K562 (cell line): ENCODE measurements at regions not wholly inside any gene's neighbourhood (a gene's known extent, or its start where the extent isn't known, plus 50 kb on each side); places are given as distances from the start of the nearest gene placed in this dataset.
A peak's percentile ranks its signal among the peaks of the same experiment; 100 is the strongest.

Experiments
- ATAC-seq: fragments of 200-7000 bp; cut with Tn5 transposase; 3 replicates; pipeline ENCODE4 v1.9.1; 2020; ENCODE audit warnings: moderate library complexity
- BruUV-seq: library from RNA; stranded (reverse); fragments of 400-500 nt; replicated peaks from 2 replicates; lab custom pipeline; 2021; lab: Mats Ljungman, UMichigan
- CTCF ChIA-PET: fragments of 300-600 bp; formaldehyde crosslinking; extraction: SDS; loops from one replicate; lab custom pipeline; 2021; ENCODE audit warnings: low intra/inter-chr PET ratio; lab: Yijun Ruan, JAX
- POLR2A ChIA-PET: fragments of 300-600, 350-650 bp; sonication (Branson Sonifier 250); formaldehyde crosslinking; extraction: SDS; loops from one replicate; lab custom pipeline; 2021; ENCODE audit warnings: antibody characterized with exemption, inconsistent platforms; lab: Yijun Ruan, JAX
- DNase-seq, 4 experiments: peaks; one replicate each; pipeline versions ENCODE4 v3.0.0 to v3.0.0-alpha.2; 2011 to 2018; ENCODE audit warnings: low spot score in 3 of 4, mixed read lengths in 3 of 4; ENCODE audit errors: extremely low read depth in 1 of 4
- FAIRE-seq: peaks from 2 replicates; lab custom pipeline; 2011; peaks lifted over from hg19 to GRCh38; lab: Jason Lieb, UNC
- H2AFZ ChIP-seq: 2 replicates; pipeline ENCODE4 v1.6.0; 2011; ENCODE audit warnings: low read depth, low read length, control low read depth, inconsistent platforms
- H3K27ac ChIP-seq: fragments of 200-600 bp; 3 replicates; pipeline ENCODE4 v1.8.0; 2011; ENCODE audit warnings: low read depth, mild to moderate bottlenecking, control low read depth, inconsistent platforms, low read length, moderate library complexity, mixed read lengths; ENCODE audit errors: extremely low read depth
- H3K27me3 ChIP-seq, 2 experiments: fragments of 300-600 bp in 1 of 2; 2 replicates in 1 of 2; 3 replicates in 1 of 2; pipeline versions ENCODE4 v1.6.0 to v1.8.0; 2011; ENCODE audit warnings: inconsistent platforms in 2 of 2, low read length in 2 of 2, mild to moderate bottlenecking in 1 of 2, mixed read lengths in 1 of 2, moderate library complexity in 1 of 2; ENCODE audit not compliant: control insufficient read depth in 2 of 2, insufficient read depth in 2 of 2
- H3K36me3 ChIP-seq: fragments of 300-600 bp; 3 replicates; pipeline ENCODE4 v1.8.0; 2011; ENCODE audit warnings: mild to moderate bottlenecking, low read length, inconsistent platforms; ENCODE audit not compliant: control insufficient read depth, insufficient read depth
- H3K4me1 ChIP-seq, 2 experiments: fragments of 200-600 bp in 1 of 2; replicated peaks in 1 of 2; 2 replicates in 1 of 2; 3 replicates in 1 of 2; pipeline versions ENCODE4 v1.5.1 to v1.8.0; 2011; ENCODE audit warnings: inconsistent platforms in 2 of 2, low read length in 2 of 2, mild to moderate bottlenecking in 1 of 2, mixed read lengths in 1 of 2, moderate library complexity in 1 of 2; ENCODE audit not compliant: control insufficient read depth in 2 of 2, insufficient read depth in 2 of 2
- H3K4me2 ChIP-seq: 2 replicates; pipeline ENCODE4 v1.6.1; 2011; ENCODE audit warnings: low read length, control low read depth, inconsistent platforms, mixed read lengths; ENCODE audit not compliant: insufficient read depth
- H3K4me3 ChIP-seq: fragments of 200-600 bp; sonication (generic), shearing (Covaris generic); 2 replicates; pipeline ENCODE4 v1.5.1; 2016; ENCODE audit warnings: control low read depth, inconsistent platforms
- H3K79me2 ChIP-seq: fragments of 200-600 bp; 3 replicates; pipeline ENCODE4 v1.8.0; 2011; ENCODE audit warnings: low read length, inconsistent platforms; ENCODE audit not compliant: control insufficient read depth, insufficient read depth
- H3K9ac ChIP-seq, 2 experiments: 2 replicates each; pipeline versions ENCODE4 v1.6.0 to v1.6.1; 2011; ENCODE audit warnings: low read depth in 2 of 2, low read length in 2 of 2, control low read depth in 1 of 2, inconsistent platforms in 1 of 2, mild to moderate bottlenecking in 1 of 2, mixed read lengths in 1 of 2; ENCODE audit not compliant: insufficient read depth in 1 of 2
- H3K9me1 ChIP-seq: one replicate; pipeline ENCODE4 v1.6.0; 2011; ENCODE audit warnings: inconsistent platforms, mild to moderate bottlenecking, low read length, moderate library complexity; ENCODE audit not compliant: control insufficient read depth, insufficient read depth
- H3K9me3 ChIP-seq: replicated peaks from 2 replicates; pipeline ENCODE4 v1.5.1; 2011; ENCODE audit warnings: low read depth, low read length, inconsistent platforms; ENCODE audit not compliant: control insufficient read depth, insufficient read depth
- H4K20me1 ChIP-seq: replicated peaks from 2 replicates; pipeline ENCODE4 v1.6.1; 2011; ENCODE audit warnings: low read length, inconsistent platforms, mixed read lengths; ENCODE audit not compliant: control insufficient read depth, insufficient read depth
- ADNP ChIP-seq: fragments of 200-800 bp; sonication (Bioruptor generic); IDR thresholded peaks from 2 replicates; pipeline ENCODE4 v1.6.1; 2016; ENCODE audit warnings: missing genetic modification characterization, missing compliant biosample characterization
- ARID2 ChIP-seq: fragments of 450-650 bp; IDR thresholded peaks from 2 replicates; pipeline ENCODE4 v1.6.1; 2017; ENCODE audit warnings: antibody characterized with exemption, mild to moderate bottlenecking
- HIVEP1 ChIP-seq: fragments of 250-450 bp; sonication (Bioruptor Pico); IDR thresholded peaks from 2 replicates; pipeline ENCODE4 v1.4.0; 2020; ENCODE audit warnings: mild to moderate bottlenecking
- MCM7 ChIP-seq, 2 experiments: fragments of 450-650 bp; IDR thresholded peaks; 2 replicates each; pipeline ENCODE4 v1.6.1; 2016 to 2018
- NUFIP1 ChIP-seq: fragments of 450-650 bp; IDR thresholded peaks from 2 replicates; pipeline ENCODE4 v1.6.1; 2018; ENCODE audit not compliant: partially characterized antibody
- SLC30A9 ChIP-seq: fragments of 250-450 bp; sonication (Bioruptor Pico); IDR thresholded peaks from 2 replicates; pipeline ENCODE4 v1.8.0; 2022; ENCODE audit warnings: mild to moderate bottlenecking, moderate library complexity
- SMAD1 ChIP-seq: fragments of 150-350 bp; IDR thresholded peaks from 2 replicates; pipeline ENCODE4 v1.6.1; 2014; ENCODE audit warnings: low read length, low read depth; ENCODE audit not compliant: partially characterized antibody
- TCFL5 ChIP-seq: fragments of 250-450 bp; sonication (Bioruptor Pico); conservative IDR thresholded peaks from 2 replicates; pipeline ENCODE4 v1.6.1; 2021; ENCODE audit warnings: mild to moderate bottlenecking, moderate library complexity, matching md5 sums
- YBX1 ChIP-seq: fragments of 450-650 bp; IDR thresholded peaks from 2 replicates; pipeline ENCODE4 v1.7.1; 2016; ENCODE audit warnings: mild to moderate bottlenecking
- WGBS: fragments of 100-300 bp; shearing (Covaris generic); methylation state at CpG from one replicate; pipeline ENCODE4 v1.1.6; 2016; ENCODE audit warnings: low coverage, mixed read lengths; ENCODE audit not compliant: insufficient coverage; ENCODE audit errors: missing lambda C conversion rate; 5-methylcytosine and 5-hydroxymethylcytosine counted together
- in situ Hi-C: fragments of 300-500 bp; cut with MboI; formaldehyde crosslinking; loops from 4 replicates; pipeline ENCODE4 v1.15.0; 2018; ENCODE audit warnings: inconsistent platforms, mixed read lengths
- intact Hi-C: fragments of 100-400 bp; cut with micrococcal nuclease; formaldehyde crosslinking; loops from 2 replicates; pipeline ENCODE4 v1.14.2; 2022
- TF ChIP-seq, protein P1 (sequence below): fragments of 450-650 bp; conservative IDR thresholded peaks from 2 replicates; pipeline ENCODE4 v1.6.1; 2016; ENCODE audit warnings: missing genetic modification characterization, low read depth, mild to moderate bottlenecking, missing compliant biosample characterization, moderate library complexity
- TF ChIP-seq, protein P2 (sequence below): fragments of 450-650 bp; IDR thresholded peaks from 2 replicates; pipeline ENCODE4 v1.6.1; 2017; ENCODE audit warnings: antibody characterized with exemption, mild to moderate bottlenecking

DNA sequence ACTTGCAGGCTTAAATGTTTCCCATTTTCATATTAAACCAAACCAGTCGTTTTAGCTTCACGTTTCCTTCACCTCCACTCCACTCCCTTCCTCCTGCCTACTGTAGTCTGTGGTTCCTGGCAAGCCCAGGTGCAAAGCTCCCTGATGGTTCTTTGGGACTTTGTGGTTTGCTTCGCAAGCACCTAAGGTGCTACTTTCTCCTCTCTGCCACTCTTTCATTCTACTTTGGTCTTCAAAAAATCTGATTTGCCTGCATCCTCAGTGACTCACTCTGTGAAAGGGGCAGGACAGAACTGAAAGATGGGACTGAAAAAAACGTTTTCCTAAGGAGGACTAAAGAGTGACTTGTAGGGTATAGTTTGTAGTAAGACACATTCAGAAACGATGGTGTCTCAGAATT, 228.4 kb downstream of the CYRIA start:
- DNase-seq (no peak), FAIRE-seq (no peak), ATAC-seq (no peak)
- Histone ChIP-seq H3K9me1 (no peaks in the 10 kb centered on the region), H3K4me2 (no peak overlapping the region), H3K27me3 (no peaks in the 10 kb centered on the region), H4K20me1 (no peaks in the 10 kb centered on the region), H3K9ac (no peak overlapping the region), H3K36me3 (no peaks in the 10 kb centered on the region), H3K27ac (no peak overlapping the region), H2AFZ (peak overlapping the region; percentile 7; the same call in 1 of the 2 replicates), H3K9me3 (no peaks in the 10 kb centered on the region), H3K4me3 (no peak overlapping the region), H3K79me2 (no peaks in the 10 kb centered on the region), H3K4me1 (peaks cover 0 to 8% of the 10 kb centered on the region in 2 experiments; a peak in 3 of 5 replicates)
- no TSS peak for BruUV-seq
- TF ChIP-seq ADNP, result no peak
- CTCF ChIA-PET, result no interaction called here
- in situ Hi-C loops (no loop called here), intact Hi-C loops (no loop called here)
- POLR2A ChIA-PET, result interaction anchor here (0.8 to 0.9 kb wide), 2 partner anchors 9 to 19 kb away, joined by 3 read pairs; no protein-coding TSS in a partner anchor
- 4% methylated on average over 5 of the region's 5 CpGs for WGBS

- ATAC-seq (no peak), FAIRE-seq (no peak), DNase-seq (no peak)
- no peaks in the 10 kb centered on the region for H3K36me3 ChIP-seq
- H3K9me1 ChIP-seq, result no peaks in the 10 kb centered on the region
- no peak overlapping the region for H3K4me2 ChIP-seq
- peaks cover 0 to 8% of the 10 kb centered on the region in 2 experiments; a peak in 3 of 5 replicates for H3K4me1 ChIP-seq
- no peaks in the 10 kb centered on the region for H3K27me3 ChIP-seq
- WGBS, result 2% methylated on average over 2 of the region's 2 CpGs
- POLR2A ChIA-PET, result no interaction called here
- no TSS peak for BruUV-seq
- H3K79me2 ChIP-seq, result no peaks in the 10 kb centered on the region
- H3K9ac ChIP-seq, result no peak overlapping the region
- no peaks in the 10 kb centered on the region for H3K9me3 ChIP-seq
- intact Hi-C loops (no loop called here), in situ Hi-C loops (no loop called here)
- H4K20me1 ChIP-seq, result no peaks in the 10 kb centered on the region
- H3K4me3 ChIP-seq, result no peak overlapping the region
- no peak overlapping the region for H2AFZ ChIP-seq
- H3K27ac ChIP-seq, result no peak overlapping the region
- CTCF ChIA-PET, result no interaction called here
- no peak for TF ChIP-seq YBX1
- no peak for TF ChIP-seq SMAD1
- TF ChIP-seq TCFL5 (CRISPR knock-in tag), result no peak
- TF ChIP-seq SLC30A9, result no peak
- TF ChIP-seq, protein P1, sequence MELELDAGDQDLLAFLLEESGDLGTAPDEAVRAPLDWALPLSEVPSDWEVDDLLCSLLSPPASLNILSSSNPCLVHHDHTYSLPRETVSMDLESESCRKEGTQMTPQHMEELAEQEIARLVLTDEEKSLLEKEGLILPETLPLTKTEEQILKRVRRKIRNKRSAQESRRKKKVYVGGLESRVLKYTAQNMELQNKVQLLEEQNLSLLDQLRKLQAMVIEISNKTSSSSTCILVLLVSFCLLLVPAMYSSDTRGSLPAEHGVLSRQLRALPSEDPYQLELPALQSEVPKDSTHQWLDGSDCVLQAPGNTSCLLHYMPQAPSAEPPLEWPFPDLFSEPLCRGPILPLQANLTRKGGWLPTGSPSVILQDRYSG (tag), result no peak
- TF ChIP-seq HIVEP1 (CRISPR knock-in tag), result no peak
- TF ChIP-seq, protein P2, sequence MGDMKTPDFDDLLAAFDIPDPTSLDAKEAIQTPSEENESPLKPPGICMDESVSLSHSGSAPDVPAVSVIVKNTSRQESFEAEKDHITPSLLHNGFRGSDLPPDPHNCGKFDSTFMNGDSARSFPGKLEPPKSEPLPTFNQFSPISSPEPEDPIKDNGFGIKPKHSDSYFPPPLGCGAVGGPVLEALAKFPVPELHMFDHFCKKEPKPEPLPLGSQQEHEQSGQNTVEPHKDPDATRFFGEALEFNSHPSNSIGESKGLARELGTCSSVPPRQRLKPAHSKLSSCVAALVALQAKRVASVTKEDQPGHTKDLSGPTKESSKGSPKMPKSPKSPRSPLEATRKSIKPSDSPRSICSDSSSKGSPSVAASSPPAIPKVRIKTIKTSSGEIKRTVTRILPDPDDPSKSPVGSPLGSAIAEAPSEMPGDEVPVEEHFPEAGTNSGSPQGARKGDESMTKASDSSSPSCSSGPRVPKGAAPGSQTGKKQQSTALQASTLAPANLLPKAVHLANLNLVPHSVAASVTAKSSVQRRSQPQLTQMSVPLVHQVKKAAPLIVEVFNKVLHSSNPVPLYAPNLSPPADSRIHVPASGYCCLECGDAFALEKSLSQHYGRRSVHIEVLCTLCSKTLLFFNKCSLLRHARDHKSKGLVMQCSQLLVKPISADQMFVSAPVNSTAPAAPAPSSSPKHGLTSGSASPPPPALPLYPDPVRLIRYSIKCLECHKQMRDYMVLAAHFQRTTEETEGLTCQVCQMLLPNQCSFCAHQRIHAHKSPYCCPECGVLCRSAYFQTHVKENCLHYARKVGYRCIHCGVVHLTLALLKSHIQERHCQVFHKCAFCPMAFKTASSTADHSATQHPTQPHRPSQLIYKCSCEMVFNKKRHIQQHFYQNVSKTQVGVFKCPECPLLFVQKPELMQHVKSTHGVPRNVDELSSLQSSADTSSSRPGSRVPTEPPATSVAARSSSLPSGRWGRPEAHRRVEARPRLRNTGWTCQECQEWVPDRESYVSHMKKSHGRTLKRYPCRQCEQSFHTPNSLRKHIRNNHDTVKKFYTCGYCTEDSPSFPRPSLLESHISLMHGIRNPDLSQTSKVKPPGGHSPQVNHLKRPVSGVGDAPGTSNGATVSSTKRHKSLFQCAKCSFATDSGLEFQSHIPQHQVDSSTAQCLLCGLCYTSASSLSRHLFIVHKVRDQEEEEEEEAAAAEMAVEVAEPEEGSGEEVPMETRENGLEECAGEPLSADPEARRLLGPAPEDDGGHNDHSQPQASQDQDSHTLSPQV, result no peak
- no peak for TF ChIP-seq MCM7 (IDR thresholded peaks at IDR 0.05)
- no peak for TF ChIP-seq ARID2
- no peak for TF ChIP-seq NUFIP1
These were observed 231.2 kb downstream of the CYRIA start for GRCh38 chr2:16434393-16434792.
